ENCODE measurements at regions not wholly inside any gene's neighbourhood (a gene's known extent, or its start where the extent isn't known, plus 50 kb on each side); places are given as distances from the start of the nearest gene placed in this dataset.

DNA sequence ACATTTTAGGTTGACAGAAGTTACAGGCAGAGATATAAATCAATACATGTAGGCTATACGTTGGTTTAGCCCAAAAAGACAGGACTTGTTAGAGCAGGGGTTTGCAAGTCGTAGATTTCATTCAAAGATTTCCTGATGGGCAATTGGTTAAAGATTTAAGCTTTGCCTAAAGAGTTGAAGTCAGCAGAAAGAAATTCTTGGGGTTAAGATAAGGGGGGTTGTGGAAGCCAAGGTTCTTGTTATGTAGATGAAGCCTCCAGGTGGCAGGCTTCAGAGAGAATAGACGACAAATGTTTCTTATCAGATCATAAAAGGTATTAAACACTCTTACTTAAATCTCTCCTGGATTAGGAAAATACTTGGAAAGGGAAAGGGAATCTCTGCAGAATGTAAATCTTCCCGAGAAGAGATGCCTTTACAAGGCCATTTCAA is 510.8 kb downstream of the TMTC2 start:
- H3K4me1 ChIP-seq (ENCODE audit: insufficient read depth, low read length), result peaks cover 6% of the 10 kb centered on the region
- no peak overlapping the region for H2AFZ ChIP-seq (ENCODE audit: low read depth, low read length)
- no peaks in the 10 kb centered on the region for H3K36me3 ChIP-seq (ENCODE audit: insufficient read depth, low read length)
- no peaks in the 10 kb centered on the region for H3K9me3 ChIP-seq (ENCODE audit: low read length)
- no peaks in the 10 kb centered on the region for H3K27me3 ChIP-seq (ENCODE audit: insufficient read depth, low read length)
- H3K4me3 ChIP-seq (ENCODE audit: low read length), result no peak overlapping the region

DNA sequence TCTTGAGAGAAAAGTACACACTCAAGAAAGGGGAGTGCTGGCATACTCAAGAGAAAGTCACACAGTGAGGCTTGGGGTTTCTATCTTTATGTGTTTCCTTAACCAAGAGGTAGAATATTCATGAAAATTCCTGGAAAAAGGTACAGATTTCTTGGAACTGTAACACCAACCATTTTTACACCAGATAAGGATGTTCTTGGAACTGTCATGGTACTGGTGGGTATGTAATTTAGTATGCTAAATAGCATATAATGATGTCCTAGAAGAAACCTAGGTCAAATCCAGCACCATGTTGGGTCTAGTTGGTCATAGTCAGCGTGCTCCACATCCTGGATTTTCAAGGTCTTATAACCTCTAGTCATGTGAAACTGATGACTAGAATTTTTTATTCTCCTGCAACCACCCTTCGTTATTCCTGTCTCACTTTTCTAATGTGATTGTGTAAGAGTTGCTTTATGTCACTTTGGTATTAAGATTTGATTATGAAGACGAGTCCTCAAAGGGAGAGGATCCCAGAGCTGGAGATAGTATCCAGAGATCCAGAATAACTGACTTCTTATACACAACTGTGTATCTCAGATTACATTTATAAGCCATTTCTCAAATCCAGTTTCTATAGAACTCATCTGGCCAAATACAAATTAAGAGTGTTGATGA is 510.1 kb downstream of the TMTC2 start:
- peaks cover 6% of the 10 kb centered on the region for H3K4me1 ChIP-seq (ENCODE audit: insufficient read depth, low read length)
- H3K36me3 ChIP-seq (ENCODE audit: insufficient read depth, low read length), result no peaks in the 10 kb centered on the region

DNA sequence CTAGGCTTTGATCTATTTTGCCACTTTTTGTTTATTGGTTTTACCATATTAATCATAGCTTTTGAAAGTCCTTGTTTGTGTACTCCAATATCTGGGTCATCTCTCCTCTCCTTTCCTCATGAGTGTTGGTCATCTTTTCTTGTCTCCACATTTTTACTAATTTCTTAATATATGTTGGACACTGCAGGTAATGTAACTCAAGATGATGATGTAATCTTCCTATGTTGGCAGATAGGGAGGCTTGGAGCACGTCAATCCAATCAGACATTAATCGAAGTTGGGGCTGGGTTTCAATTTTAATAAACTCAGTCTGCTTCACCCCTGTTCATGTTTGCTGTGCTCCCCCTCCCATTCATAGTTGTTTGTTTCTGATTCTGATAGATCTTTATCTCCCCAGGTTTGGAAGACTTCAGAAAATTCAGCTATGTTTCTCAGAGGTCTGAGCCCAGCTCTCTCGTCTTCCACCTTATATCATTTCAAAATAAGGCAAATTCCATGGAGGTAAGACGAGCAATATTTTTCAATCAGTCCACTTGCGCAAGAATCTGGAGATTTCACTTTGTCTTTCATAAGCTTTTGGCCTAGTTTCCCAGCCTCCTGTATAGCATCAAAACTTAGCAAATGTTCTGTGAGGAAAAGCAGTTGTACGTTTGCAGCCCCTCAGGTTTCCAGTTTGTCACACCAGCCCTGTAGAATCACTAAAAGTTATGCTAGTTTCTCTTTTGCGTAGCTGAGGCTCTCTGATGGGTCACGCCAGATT is 504.1 kb downstream of the TMTC2 start:
- Histone ChIP-seq H3K36me3 (ENCODE audit: insufficient read depth, low read length) (no peaks in the 10 kb centered on the region), H3K27me3 (ENCODE audit: insufficient read depth, low read length) (no peaks in the 10 kb centered on the region), H3K9me3 (ENCODE audit: low read length) (no peaks in the 10 kb centered on the region), H3K4me1 (ENCODE audit: insufficient read depth, low read length) (peaks cover 2% of the 10 kb centered on the region), H3K4me3 (ENCODE audit: low read length) (no peak overlapping the region), H2AFZ (ENCODE audit: low read depth, low read length) (peak overlapping the region; percentile 47)

More for the DNA sequence above, 510.1 kb downstream of the TMTC2 start:
- no peak overlapping the region for H3K4me3 ChIP-seq (ENCODE audit: low read length)
- H2AFZ ChIP-seq (ENCODE audit: low read depth, low read length), result no peak overlapping the region
- H3K27me3 ChIP-seq (ENCODE audit: insufficient read depth, low read length), result no peaks in the 10 kb centered on the region
- H3K9me3 ChIP-seq (ENCODE audit: low read length), result no peaks in the 10 kb centered on the region

DNA sequence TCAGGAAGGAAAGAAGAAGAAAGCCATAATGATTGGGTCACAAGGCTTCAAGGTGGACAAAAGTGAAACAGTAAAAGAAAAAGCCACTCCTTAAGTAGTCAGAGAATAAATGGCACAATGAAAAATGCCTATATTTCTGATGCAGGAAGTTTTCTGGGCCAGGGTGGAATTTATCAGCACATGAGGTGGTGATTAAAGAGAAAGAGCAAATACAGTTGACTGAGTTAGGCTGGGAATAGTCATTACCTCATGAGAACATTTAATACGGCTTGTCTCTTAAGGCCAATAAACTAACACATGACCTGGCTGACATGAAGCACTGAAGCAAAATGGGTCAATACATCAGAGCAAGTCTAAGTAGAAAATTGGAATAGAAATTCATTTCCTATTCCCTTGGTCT is 499.7 kb downstream of the TMTC2 start:
- H3K27me3 ChIP-seq (ENCODE audit: insufficient read depth, low read length), result no peaks in the 10 kb centered on the region
- no peak overlapping the region for H2AFZ ChIP-seq (ENCODE audit: low read depth, low read length)
- H3K36me3 ChIP-seq (ENCODE audit: insufficient read depth, low read length), result no peaks in the 10 kb centered on the region
- H3K4me1 ChIP-seq (ENCODE audit: insufficient read depth, low read length), result peaks cover 12% of the 10 kb centered on the region
- no peaks in the 10 kb centered on the region for H3K9me3 ChIP-seq (ENCODE audit: low read length)
- H3K4me3 ChIP-seq (ENCODE audit: low read length), result no peak overlapping the region

DNA sequence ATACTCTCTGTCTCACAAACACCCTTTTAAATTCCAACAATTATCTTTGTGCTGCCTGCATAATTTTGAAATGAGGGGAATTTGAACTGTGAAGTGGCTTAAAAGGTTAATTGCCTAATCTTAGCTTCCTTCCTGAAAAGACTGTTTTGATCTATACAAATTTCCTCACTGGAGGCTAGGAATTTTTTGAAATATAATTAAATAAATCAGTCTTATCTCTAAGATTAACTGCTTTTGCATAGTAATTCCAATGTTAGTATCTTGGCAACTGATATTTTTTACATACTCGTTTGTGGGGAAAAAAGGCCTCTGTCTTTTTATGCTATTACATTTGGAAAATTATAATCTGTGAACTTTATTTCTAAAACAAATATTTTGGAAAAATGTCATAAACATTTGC is 498.5 kb downstream of the TMTC2 start:
- no peak overlapping the region for H2AFZ ChIP-seq (ENCODE audit: low read depth, low read length)
- H3K4me3 ChIP-seq (ENCODE audit: low read length), result no peak overlapping the region
- H3K36me3 ChIP-seq (ENCODE audit: insufficient read depth, low read length), result no peaks in the 10 kb centered on the region
- no peaks in the 10 kb centered on the region for H3K9me3 ChIP-seq (ENCODE audit: low read length)
- H3K27me3 ChIP-seq (ENCODE audit: insufficient read depth, low read length), result no peaks in the 10 kb centered on the region
- H3K4me1 ChIP-seq (ENCODE audit: insufficient read depth, low read length), result peaks cover 12% of the 10 kb centered on the region

Measured in neuron (in vitro differentiated cells).